Keratinocyte (primary cell): ENCODE measurements at regions not wholly inside any gene's neighbourhood (a gene's known extent, or its start where the extent isn't known, plus 50 kb on each side); places are given as distances from the start of the nearest gene placed in this dataset.

ENCODE experiments used
- DNase-seq: peaks from one replicate; pipeline ENCODE4 v3.0.0-alpha.2; 2011; ENCODE audit warnings: low read depth, missing footprints, low spot score
- FAIRE-seq: peaks from 2 replicates; lab custom pipeline; 2011; peaks lifted over from hg19 to GRCh38; lab: Jason Lieb, UNC
- H2AFZ ChIP-seq: 2 replicates; pipeline ENCODE4 v1.6.0; 2012; ENCODE audit warnings: low read length, control low read depth, inconsistent platforms; ENCODE audit not compliant: control insufficient read depth
- H3K27ac ChIP-seq: 2 replicates; pipeline ENCODE4 v1.5.1; 2011; ENCODE audit warnings: low read length; ENCODE audit not compliant: control insufficient read depth, insufficient read depth
- H3K27me3 ChIP-seq: 3 replicates; pipeline ENCODE4 v1.6.0; 2011; ENCODE audit warnings: low read length; ENCODE audit not compliant: control insufficient read depth, insufficient read depth; ENCODE audit errors: extremely low read depth
- H3K36me3 ChIP-seq, 2 experiments: 2 replicates in 1 of 2; 3 replicates in 1 of 2; pipeline ENCODE4 v1.5.1; 2011; ENCODE audit warnings: low read length in 2 of 2, mild to moderate bottlenecking in 1 of 2; ENCODE audit not compliant: control insufficient read depth in 2 of 2, insufficient read depth in 2 of 2; ENCODE audit errors: extremely low read depth in 1 of 2
- H3K4me1 ChIP-seq: 3 replicates; pipeline ENCODE4 v1.5.1; 2011; ENCODE audit warnings: low read length; ENCODE audit not compliant: control insufficient read depth, insufficient read depth; ENCODE audit errors: extremely low read depth
- H3K4me2 ChIP-seq: 3 replicates; pipeline ENCODE4 v1.6.0; 2011; ENCODE audit warnings: low read depth, low read length; ENCODE audit not compliant: control insufficient read depth, insufficient read depth; ENCODE audit errors: extremely low read depth
- H3K4me3 ChIP-seq, 3 experiments: fragments of 200-600 bp in 1 of 3; sonication (generic) in 1 of 3; 2 replicates in 2 of 3; 3 replicates in 1 of 3; pipeline ENCODE4 v1.5.1; 2011 to 2016; ENCODE audit warnings: low read length in 3 of 3, mild to moderate bottlenecking in 3 of 3, control low read depth in 2 of 3, inconsistent platforms in 1 of 3, low read depth in 1 of 3, mixed read lengths in 1 of 3, mixed run types in 1 of 3, moderate library complexity in 1 of 3; ENCODE audit not compliant: control insufficient read depth in 2 of 3, insufficient read depth in 2 of 3; ENCODE audit errors: extremely low read depth in 1 of 3
- H3K79me2 ChIP-seq: 2 replicates; pipeline ENCODE4 v1.6.0; 2012; ENCODE audit warnings: low read length; ENCODE audit not compliant: control insufficient read depth, insufficient read depth
- H3K9ac ChIP-seq: 3 replicates; pipeline ENCODE4 v1.6.0; 2011; ENCODE audit warnings: low read length; ENCODE audit not compliant: control insufficient read depth, insufficient read depth; ENCODE audit errors: extremely low read depth
- H3K9me1 ChIP-seq: 3 replicates; pipeline ENCODE4 v1.6.0; 2011; ENCODE audit warnings: low read length; ENCODE audit not compliant: control insufficient read depth, insufficient read depth; ENCODE audit errors: extremely low read depth
- H3K9me3 ChIP-seq: 2 replicates; pipeline ENCODE4 v1.5.1; 2012; ENCODE audit warnings: low read depth, low read length; ENCODE audit not compliant: control insufficient read depth
- H4K20me1 ChIP-seq: 3 replicates; pipeline ENCODE4 v1.6.0; 2011; ENCODE audit warnings: low read length; ENCODE audit not compliant: control insufficient read depth, insufficient read depth; ENCODE audit errors: extremely low read depth
- CTCF ChIP-seq, 3 experiments: IDR thresholded peaks in 1 of 3; conservative IDR thresholded peaks in 1 of 3; optimal IDR thresholded peaks in 1 of 3; 2 replicates in 2 of 3; 3 replicates in 1 of 3; pipeline versions ENCODE3 to v1.5.1; 2011; ENCODE audit warnings: low read length in 3 of 3, mild to moderate bottlenecking in 3 of 3, moderate library complexity in 2 of 3, control low read depth in 1 of 3, inconsistent platforms in 1 of 3; ENCODE audit not compliant: insufficient read depth in 2 of 3; ENCODE audit errors: extremely low read depth in 1 of 3
- EZH2 ChIP-seq: IDR thresholded peaks from one replicate; pipeline ENCODE4 v1.6.1; 2012; ENCODE audit warnings: inconsistent platforms, mild to moderate bottlenecking, low read length, moderate library complexity
- dilution Hi-C: fragments of 300-500 bp; cut with MboI; formaldehyde crosslinking; loops from one replicate; pipeline ENCODE4 v1.7.0; 2020; ENCODE audit warnings: low sequenced_read_pairs; ENCODE audit not compliant: extremely low pct_ligation_motif_present

DNA sequence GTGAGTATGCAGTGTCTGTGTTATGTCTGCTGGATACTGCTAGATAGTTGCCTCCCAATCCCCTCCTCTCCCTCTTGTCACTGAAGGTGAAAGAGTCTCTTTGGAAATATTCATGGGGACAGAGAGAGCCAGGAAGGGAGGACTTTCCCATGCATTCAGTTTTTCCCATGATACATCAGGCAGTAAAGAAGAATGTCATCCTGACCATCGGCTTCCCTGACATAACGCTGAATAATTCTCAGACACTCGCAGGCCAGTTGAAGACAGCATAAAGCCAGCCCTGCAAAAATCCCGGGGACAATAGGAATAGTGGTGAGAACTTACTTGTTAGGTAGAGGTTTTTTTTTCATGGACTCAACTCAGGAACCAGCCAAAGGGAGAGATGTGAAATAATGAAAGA, 58.1 kb downstream of the KLF4 start:
- no peaks in the 10 kb centered on the region for H3K27me3 ChIP-seq
- no peak overlapping the region for H3K9ac ChIP-seq
- no peak for FAIRE-seq
- no peaks in the 10 kb centered on the region for H3K79me2 ChIP-seq
- H3K9me3 ChIP-seq: no peaks in the 10 kb centered on the region
- H3K4me3 ChIP-seq: no peak overlapping the region
- no peaks in the 10 kb centered on the region for H3K36me3 ChIP-seq
- no peak for TF ChIP-seq EZH2
- TF ChIP-seq CTCF (optimal IDR thresholded peaks at IDR 0.05 in 1 of 3, IDR thresholded peaks at IDR 0.05 in 1 of 3, conservative IDR thresholded peaks at IDR 0.05 in 1 of 3; ENCODE audit: extremely low read depth in 1 of 3, insufficient read depth in 2 of 3, low read length in 3 of 3): no peak
- no peaks in the 10 kb centered on the region for H3K4me1 ChIP-seq
- dilution Hi-C loops: no loop called here
- H3K9me1 ChIP-seq: no peaks in the 10 kb centered on the region
- no peak for DNase-seq
- H3K27ac ChIP-seq: no peak overlapping the region
- H2AFZ ChIP-seq: no peak overlapping the region
- no peaks in the 10 kb centered on the region for H4K20me1 ChIP-seq
- no peak overlapping the region for H3K4me2 ChIP-seq

GRCh38 chr9:107430071-107430470, 59.5 kb downstream of the KLF4 start:
- no peak for DNase-seq
- Histone ChIP-seq H3K36me3 (no peaks in the 10 kb centered on the region), H3K27ac (no peak overlapping the region), H4K20me1 (no peaks in the 10 kb centered on the region), H3K4me3 (no peak overlapping the region), H3K9me1 (no peaks in the 10 kb centered on the region), H3K79me2 (no peaks in the 10 kb centered on the region), H3K9ac (no peak overlapping the region), H3K9me3 (no peaks in the 10 kb centered on the region), H3K4me2 (no peak overlapping the region), H3K4me1 (peaks cover 4% of the 10 kb centered on the region), H2AFZ (no peak overlapping the region), H3K27me3 (no peaks in the 10 kb centered on the region)
- no peak for TF ChIP-seq CTCF (optimal IDR thresholded peaks at IDR 0.05 in 1 of 3, IDR thresholded peaks at IDR 0.05 in 1 of 3, conservative IDR thresholded peaks at IDR 0.05 in 1 of 3; ENCODE audit: extremely low read depth in 1 of 3, insufficient read depth in 2 of 3, low read length in 3 of 3)
- TF ChIP-seq EZH2: no peak
- no peak for FAIRE-seq
- dilution Hi-C loops: no loop called here
